GM19328 (cell line): ENCODE measurements at regions not wholly inside any gene's neighbourhood (a gene's known extent, or its start where the extent isn't known, plus 50 kb on each side); places are given as distances from the start of the nearest gene placed in this dataset.
A peak's percentile ranks its signal among the peaks of the same experiment; 100 is the strongest.

Experiments used
- ATAC-seq: cut with Tn5 transposase; IDR thresholded peaks from one replicate; pipeline ENCODE4 v1.9.1; 2021; ENCODE audit warnings: mild to moderate bottlenecking, moderate library complexity; ENCODE audit not compliant: unreplicated experiment

GRCh38 chr5:86875539-86875938, 257.8 kb downstream of the COX7C start:
- ATAC-seq: no peak

- no peak for ATAC-seq
Measured at GRCh38 chr5:86878250-86878649, 260.5 kb downstream of the COX7C start.

- ATAC-seq: no peak
Measured at GRCh38 chr5:86879086-86879485, 261.3 kb downstream of the COX7C start.

- ATAC-seq: no peak
Measured at GRCh38 chr5:86880344-86880743, 262.6 kb downstream of the COX7C start.

- peak; percentile 95 for ATAC-seq
Measured at GRCh38 chr5:86880785-86881492, 263.2 kb downstream of the COX7C start.

- ATAC-seq: no peak
Measured at GRCh38 chr5:86881493-86882090, 263.9 kb downstream of the COX7C start.

GRCh38 chr5:86884608-86885007, 266.9 kb downstream of the COX7C start:
- ATAC-seq: no peak

- no peak for ATAC-seq
Measured at GRCh38 chr5:86885011-86885410, 267.3 kb downstream of the COX7C start.

- ATAC-seq: no peak
Measured at GRCh38 chr5:86885489-86886230, 267.9 kb downstream of the COX7C start.

- ATAC-seq: no peak
Measured at GRCh38 chr5:86890375-86890774, 272.6 kb downstream of the COX7C start.

GRCh38 chr5:86894056-86894455, 276.3 kb downstream of the COX7C start:
- no peak for ATAC-seq

- no peak for ATAC-seq
Measured at GRCh38 chr5:86896916-86897315, 279.2 kb downstream of the COX7C start.

- ATAC-seq: no peak
Measured at GRCh38 chr5:86909418-86910295, 291.9 kb downstream of the COX7C start.

GRCh38 chr5:86917117-86917579, 299.4 kb downstream of the COX7C start:
- no peak for ATAC-seq

GRCh38 chr5:86918246-86918645, 300.5 kb downstream of the COX7C start:
- no peak for ATAC-seq

GRCh38 chr5:86926033-86926432, 308.3 kb downstream of the COX7C start:
- ATAC-seq: no peak

- no peak for ATAC-seq
Measured at GRCh38 chr5:86929123-86929766, 311.5 kb downstream of the COX7C start.

- no peak for ATAC-seq
Measured at GRCh38 chr5:86951761-86952160, 315.9 kb upstream of the RASA1 start.

- no peak for ATAC-seq
Measured at GRCh38 chr5:86964889-86965288, 302.8 kb upstream of the RASA1 start.

- no peak for ATAC-seq
Measured at GRCh38 chr5:86968301-86968753, 299.4 kb upstream of the RASA1 start.
